ENCODE measurements at regions not wholly inside any gene's neighbourhood (a gene's known extent, or its start where the extent isn't known, plus 50 kb on each side); places are given as distances from the start of the nearest gene placed in this dataset.

DNA sequence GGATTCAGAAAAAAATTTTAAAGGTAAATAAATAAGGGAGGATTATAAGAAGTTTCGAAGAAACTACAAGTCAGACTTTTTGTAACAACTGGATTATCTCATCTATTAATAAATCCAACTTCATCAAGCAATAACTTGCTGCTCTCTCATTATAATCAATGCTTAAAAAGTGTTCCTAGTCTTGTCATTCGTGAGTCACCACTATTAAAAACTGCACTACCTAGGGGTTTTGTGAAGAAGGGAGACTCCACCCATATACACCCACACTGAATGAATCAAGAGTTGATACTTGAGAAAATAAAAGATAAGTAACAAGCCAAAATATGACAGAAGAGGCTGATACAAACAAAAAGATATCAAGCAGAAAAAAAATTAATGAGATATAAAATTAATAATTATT, 360.5 kb downstream of the ZNF674 start:
- Histone ChIP-seq H2AK9ac (replicated peaks; ENCODE audit: low read depth, low read length, poor library complexity) (no peak overlapping the region), H3K4ac (ENCODE audit: low read depth, low read length) (no peak overlapping the region), H3K23ac (ENCODE audit: low read depth, low read length) (no peak overlapping the region), H3K36me3 (ENCODE audit: control insufficient read depth, insufficient read depth, low read length) (no peaks in the 10 kb centered on the region), H2AFZ (replicated peaks; ENCODE audit: low read length, poor library complexity) (no peak overlapping the region), H3K14ac (replicated peaks; ENCODE audit: low read depth, low read length) (no peak overlapping the region), H3K4me1 (ENCODE audit: control insufficient read depth, insufficient read depth, low read length) (no peaks in the 10 kb centered on the region), H4K20me1 (ENCODE audit: insufficient read depth, low read length) (no peaks in the 10 kb centered on the region), H3K56ac (ENCODE audit: extremely low read depth, insufficient read depth, low read length) (no peak overlapping the region), H2AK5ac (ENCODE audit: low read depth, low read length) (no peak overlapping the region), H3K9ac (ENCODE audit: low read depth, low read length) (no peak overlapping the region), H3K4me3 (ENCODE audit: insufficient read depth, low read depth, low read length) (no peak overlapping the region), H3K9me3 (ENCODE audit: control insufficient read depth, insufficient read depth, low read length) (no peaks in the 10 kb centered on the region), H3K18ac (ENCODE audit: low read depth, low read length) (no peak overlapping the region), H3K4me2 (ENCODE audit: low read depth, low read length) (no peak overlapping the region), H3K79me1 (ENCODE audit: low read depth in 1 of 2, low read length in 2 of 2) (no peaks in the 10 kb centered on the region), H2BK15ac (ENCODE audit: low read depth, low read length) (no peak overlapping the region), H2BK120ac (ENCODE audit: low read depth, low read length) (no peak overlapping the region), H4K8ac (ENCODE audit: low read depth in 2 of 2, low read length in 2 of 2) (no peak overlapping the region), H3K27ac (ENCODE audit: insufficient read depth, low read length) (no peak overlapping the region), H3K27me3 (ENCODE audit: control insufficient read depth, insufficient read depth, low read length) (no peaks in the 10 kb centered on the region; the same call in 1 of the 2 replicates), H4K5ac (ENCODE audit: low read depth, low read length) (no peak overlapping the region), H3K9me1 (ENCODE audit: insufficient read depth, low read length) (no peaks in the 10 kb centered on the region), H4K91ac (ENCODE audit: insufficient read depth, low read depth, low read length) (no peak overlapping the region), H2BK5ac (ENCODE audit: low read depth, low read length, poor library complexity, severe bottlenecking) (no peak overlapping the region), H2BK20ac (ENCODE audit: low read depth, low read length) (no peak overlapping the region)
- no peak for DNase-seq
- dilution Hi-C loops (cut with HindIII; ENCODE audit: low sequenced_read_pairs, unreplicated experiment) (no loop called here), intact Hi-C loops (cut with micrococcal nuclease) (no loop called here), in situ Hi-C loops (cut with MboI; ENCODE audit: low sequenced_read_pairs) (no loop called here)
- ChIA-PET CTCF (no interaction called here), POLR2A (ENCODE audit: unreplicated experiment) (no interaction called here)
- no TSS peak for BruUV-seq (replicated peaks)
- ATAC-seq (ENCODE audit: low read depth), result no peak
- WGBS, 2 experiments (ENCODE audit: extremely low coverage in 2 of 2, insufficient read length in 1 of 2), result no CpG with 5 or more reads among the region's 2 CpGs
- TF ChIP-seq CEBPB (IDR thresholded peaks at IDR 0.05; ENCODE audit: low read depth, low read length), result no peak
- TF ChIP-seq, protein P1, sequence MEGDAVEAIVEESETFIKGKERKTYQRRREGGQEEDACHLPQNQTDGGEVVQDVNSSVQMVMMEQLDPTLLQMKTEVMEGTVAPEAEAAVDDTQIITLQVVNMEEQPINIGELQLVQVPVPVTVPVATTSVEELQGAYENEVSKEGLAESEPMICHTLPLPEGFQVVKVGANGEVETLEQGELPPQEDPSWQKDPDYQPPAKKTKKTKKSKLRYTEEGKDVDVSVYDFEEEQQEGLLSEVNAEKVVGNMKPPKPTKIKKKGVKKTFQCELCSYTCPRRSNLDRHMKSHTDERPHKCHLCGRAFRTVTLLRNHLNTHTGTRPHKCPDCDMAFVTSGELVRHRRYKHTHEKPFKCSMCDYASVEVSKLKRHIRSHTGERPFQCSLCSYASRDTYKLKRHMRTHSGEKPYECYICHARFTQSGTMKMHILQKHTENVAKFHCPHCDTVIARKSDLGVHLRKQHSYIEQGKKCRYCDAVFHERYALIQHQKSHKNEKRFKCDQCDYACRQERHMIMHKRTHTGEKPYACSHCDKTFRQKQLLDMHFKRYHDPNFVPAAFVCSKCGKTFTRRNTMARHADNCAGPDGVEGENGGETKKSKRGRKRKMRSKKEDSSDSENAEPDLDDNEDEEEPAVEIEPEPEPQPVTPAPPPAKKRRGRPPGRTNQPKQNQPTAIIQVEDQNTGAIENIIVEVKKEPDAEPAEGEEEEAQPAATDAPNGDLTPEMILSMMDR (conservative IDR thresholded peaks at IDR 0.05; ENCODE audit: low read depth, low read length), result no peak
- no peak for TF ChIP-seq POLR2A (IDR thresholded peaks at IDR 0.05; ENCODE audit: low read depth, low read length)
- TF ChIP-seq, protein P2, sequence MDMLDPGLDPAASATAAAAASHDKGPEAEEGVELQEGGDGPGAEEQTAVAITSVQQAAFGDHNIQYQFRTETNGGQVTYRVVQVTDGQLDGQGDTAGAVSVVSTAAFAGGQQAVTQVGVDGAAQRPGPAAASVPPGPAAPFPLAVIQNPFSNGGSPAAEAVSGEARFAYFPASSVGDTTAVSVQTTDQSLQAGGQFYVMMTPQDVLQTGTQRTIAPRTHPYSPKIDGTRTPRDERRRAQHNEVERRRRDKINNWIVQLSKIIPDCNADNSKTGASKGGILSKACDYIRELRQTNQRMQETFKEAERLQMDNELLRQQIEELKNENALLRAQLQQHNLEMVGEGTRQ (IDR thresholded peaks at IDR 0.05; ENCODE audit: low read depth, low read length), result no peak
- no peak for TF ChIP-seq MXI1 (IDR thresholded peaks at IDR 0.05; ENCODE audit: borderline replicate concordance, low read depth, low read length)
- no peak for TF ChIP-seq SMC3 (IDR thresholded peaks at IDR 0.05; ENCODE audit: low read depth, low read length)
- TF ChIP-seq, protein P3, sequence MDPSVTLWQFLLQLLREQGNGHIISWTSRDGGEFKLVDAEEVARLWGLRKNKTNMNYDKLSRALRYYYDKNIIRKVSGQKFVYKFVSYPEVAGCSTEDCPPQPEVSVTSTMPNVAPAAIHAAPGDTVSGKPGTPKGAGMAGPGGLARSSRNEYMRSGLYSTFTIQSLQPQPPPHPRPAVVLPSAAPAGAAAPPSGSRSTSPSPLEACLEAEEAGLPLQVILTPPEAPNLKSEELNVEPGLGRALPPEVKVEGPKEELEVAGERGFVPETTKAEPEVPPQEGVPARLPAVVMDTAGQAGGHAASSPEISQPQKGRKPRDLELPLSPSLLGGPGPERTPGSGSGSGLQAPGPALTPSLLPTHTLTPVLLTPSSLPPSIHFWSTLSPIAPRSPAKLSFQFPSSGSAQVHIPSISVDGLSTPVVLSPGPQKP (IDR thresholded peaks at IDR 0.05; ENCODE audit: borderline replicate concordance, low read depth, low read length), result no peak
- TF ChIP-seq RCOR1 (IDR thresholded peaks at IDR 0.05; ENCODE audit: insufficient replicate concordance, low read length), result no peak
- TF ChIP-seq NFE2L2 (IDR thresholded peaks at IDR 0.05; ENCODE audit: low read depth, low read length), result no peak
- no peak for TF ChIP-seq MAFK (IDR thresholded peaks at IDR 0.05; ENCODE audit: low read depth, low read length)
- TF ChIP-seq MAZ (IDR thresholded peaks at IDR 0.05; ENCODE audit: borderline replicate concordance, low read depth, low read length), result no peak
- TF ChIP-seq RFX5 (IDR thresholded peaks at IDR 0.05; ENCODE audit: low read depth, low read length), result no peak
- no peak for TF ChIP-seq CHD1 (IDR thresholded peaks at IDR 0.05; ENCODE audit: low read depth, low read length)
- no peak for TF ChIP-seq BHLHE40 (IDR thresholded peaks at IDR 0.05; ENCODE audit: low read depth, low read length)
- no peak for TF ChIP-seq FOS (IDR thresholded peaks at IDR 0.05; ENCODE audit: low read depth, low read length)

Data from IMR-90 (cell line).